ENCODE measurements at regions not wholly inside any gene's neighbourhood (a gene's known extent, or its start where the extent isn't known, plus 50 kb on each side); places are given as distances from the start of the nearest gene placed in this dataset.

GRCh38 chr21:38752051-38752505 is 53.7 kb upstream of the ETS2 start (continued):
- TF ChIP-seq ZNF687 (CRISPR knock-in tag; IDR thresholded peaks at IDR 0.05): 0 out of 2 replicates have a peak, but pooled peaks have one; percentile 39
- no peak for TF ChIP-seq MYPOP (CRISPR knock-in tag; IDR thresholded peaks at IDR 0.05)
- TF ChIP-seq KLF16 (CRISPR knock-in tag; IDR thresholded peaks at IDR 0.05): no peak
- TF ChIP-seq ZNF646 (CRISPR knock-in tag; IDR thresholded peaks at IDR 0.05): no peak
- TF ChIP-seq RBAK (CRISPR knock-in tag; IDR thresholded peaks at IDR 0.05): no peak
- TF ChIP-seq ZNF784 (CRISPR knock-in tag; IDR thresholded peaks at IDR 0.05; ENCODE audit: borderline replicate concordance): 0 out of 2 replicates have a peak, but pooled peaks have one; percentile 33
- no peak for TF ChIP-seq PTBP1 (IDR thresholded peaks at IDR 0.05; ENCODE audit: low read depth, low read length, poor library complexity, severe bottlenecking)
- no peak for TF ChIP-seq NFIC (IDR thresholded peaks at IDR 0.05; ENCODE audit: low read length)
- no peak for TF ChIP-seq ZNF609 (CRISPR knock-in tag; IDR thresholded peaks at IDR 0.05; ENCODE audit: borderline replicate concordance)
